ENCODE measurements at regions not wholly inside any gene's neighbourhood (a gene's known extent, or its start where the extent isn't known, plus 50 kb on each side); places are given as distances from the start of the nearest gene placed in this dataset.

- no peaks in the 10 kb centered on the region for H3K36me3 Mint-ChIP-seq (ENCODE audit: low read depth)
- no peak overlapping the region for H3K27ac Mint-ChIP-seq
- no peaks in the 10 kb centered on the region for H3K27me3 Mint-ChIP-seq
- no peaks in the 10 kb centered on the region for H3K4me1 Mint-ChIP-seq
- H3K4me3 Mint-ChIP-seq = no peak overlapping the region
- no peaks in the 10 kb centered on the region for H3K9me3 ChIP-seq (ENCODE audit: control insufficient read depth, low read length, poor library complexity, severe bottlenecking)
- no peak for DNase-seq
- no peak for ATAC-seq
Measured at GRCh38 chr11:115052601-115053000, 374.3 kb downstream of the NXPE2 start.

- no peak for DNase-seq
- ATAC-seq = no peak
- H3K9me3 ChIP-seq (ENCODE audit: control insufficient read depth, low read length, poor library complexity, severe bottlenecking) = no peaks in the 10 kb centered on the region
- Mint-ChIP-seq H3K36me3 (ENCODE audit: low read depth) (no peaks in the 10 kb centered on the region), H3K27me3 (no peaks in the 10 kb centered on the region), H3K27ac (no peak overlapping the region), H3K4me3 (no peak overlapping the region), H3K4me1 (no peaks in the 10 kb centered on the region)
Measured at GRCh38 chr11:115054570-115055538, 376.5 kb downstream of the NXPE2 start.

GRCh38 chr11:115056514-115056913 is 378.2 kb downstream of the NXPE2 start:
- ATAC-seq (no peak), DNase-seq (no peak)
- Mint-ChIP-seq H3K36me3 (ENCODE audit: low read depth) (no peaks in the 10 kb centered on the region), H3K4me3 (no peak overlapping the region), H3K27ac (no peak overlapping the region), H3K27me3 (no peaks in the 10 kb centered on the region), H3K4me1 (no peaks in the 10 kb centered on the region)
- H3K9me3 ChIP-seq (ENCODE audit: control insufficient read depth, low read length, poor library complexity, severe bottlenecking) = no peaks in the 10 kb centered on the region

- Mint-ChIP-seq H3K27ac (no peak overlapping the region), H3K4me3 (no peak overlapping the region), H3K36me3 (ENCODE audit: low read depth) (no peaks in the 10 kb centered on the region), H3K4me1 (no peaks in the 10 kb centered on the region), H3K27me3 (no peaks in the 10 kb centered on the region)
- DNase-seq (no peak), ATAC-seq (no peak)
- H3K9me3 ChIP-seq (ENCODE audit: control insufficient read depth, low read length, poor library complexity, severe bottlenecking) = no peaks in the 10 kb centered on the region
Measured at GRCh38 chr11:115060840-115061239, 382.5 kb downstream of the NXPE2 start.

- no peak overlapping the region for H3K4me3 Mint-ChIP-seq
- H3K27me3 Mint-ChIP-seq = no peaks in the 10 kb centered on the region
- no peaks in the 10 kb centered on the region for H3K36me3 Mint-ChIP-seq (ENCODE audit: low read depth)
- no peaks in the 10 kb centered on the region for H3K9me3 ChIP-seq (ENCODE audit: control insufficient read depth, low read length, poor library complexity, severe bottlenecking)
- ATAC-seq (no peak), DNase-seq (no peak)
- H3K27ac Mint-ChIP-seq = no peak overlapping the region
- H3K4me1 Mint-ChIP-seq = no peaks in the 10 kb centered on the region
Measured at GRCh38 chr11:115065314-115065713, 387.0 kb downstream of the NXPE2 start.

- Mint-ChIP-seq H3K4me3 (no peak overlapping the region), H3K36me3 (ENCODE audit: low read depth) (no peaks in the 10 kb centered on the region), H3K27me3 (no peaks in the 10 kb centered on the region), H3K27ac (no peak overlapping the region), H3K4me1 (no peaks in the 10 kb centered on the region)
- DNase-seq (no peak), ATAC-seq (no peak)
- H3K9me3 ChIP-seq (ENCODE audit: control insufficient read depth, low read length, poor library complexity, severe bottlenecking) = no peaks in the 10 kb centered on the region
Measured at GRCh38 chr11:115065830-115066664, 387.7 kb downstream of the NXPE2 start.

GRCh38 chr11:115067471-115067870 is 389.1 kb downstream of the NXPE2 start:
- DNase-seq (no peak), ATAC-seq (no peak)
- Mint-ChIP-seq H3K27me3 (no peaks in the 10 kb centered on the region), H3K27ac (no peak overlapping the region), H3K36me3 (ENCODE audit: low read depth) (no peaks in the 10 kb centered on the region), H3K4me1 (no peaks in the 10 kb centered on the region), H3K4me3 (no peak overlapping the region)
- no peaks in the 10 kb centered on the region for H3K9me3 ChIP-seq (ENCODE audit: control insufficient read depth, low read length, poor library complexity, severe bottlenecking)

- Mint-ChIP-seq H3K27me3 (no peaks in the 10 kb centered on the region), H3K4me1 (no peaks in the 10 kb centered on the region), H3K36me3 (ENCODE audit: low read depth) (no peaks in the 10 kb centered on the region), H3K27ac (no peak overlapping the region), H3K4me3 (no peak overlapping the region)
- H3K9me3 ChIP-seq (ENCODE audit: control insufficient read depth, low read length, poor library complexity, severe bottlenecking) = no peaks in the 10 kb centered on the region
- no peak for DNase-seq
- ATAC-seq = no peak
Measured at GRCh38 chr11:115067900-115068530, 389.7 kb downstream of the NXPE2 start.

GRCh38 chr11:115069599-115069998 is 391.3 kb downstream of the NXPE2 start:
- H3K27me3 Mint-ChIP-seq = no peaks in the 10 kb centered on the region
- H3K4me3 Mint-ChIP-seq = no peak overlapping the region
- no peak for DNase-seq
- ATAC-seq = no peak
- H3K9me3 ChIP-seq (ENCODE audit: control insufficient read depth, low read length, poor library complexity, severe bottlenecking) = no peaks in the 10 kb centered on the region
- no peaks in the 10 kb centered on the region for H3K36me3 Mint-ChIP-seq (ENCODE audit: low read depth)
- H3K4me1 Mint-ChIP-seq = no peaks in the 10 kb centered on the region
- no peak overlapping the region for H3K27ac Mint-ChIP-seq

GRCh38 chr11:115075356-115075755 is 397.0 kb downstream of the NXPE2 start:
- Mint-ChIP-seq H3K4me3 (no peak overlapping the region), H3K27ac (no peak overlapping the region), H3K27me3 (no peaks in the 10 kb centered on the region), H3K4me1 (no peaks in the 10 kb centered on the region), H3K36me3 (ENCODE audit: low read depth) (no peaks in the 10 kb centered on the region)
- DNase-seq = no peak
- ATAC-seq = no peak
- no peaks in the 10 kb centered on the region for H3K9me3 ChIP-seq (ENCODE audit: control insufficient read depth, low read length, poor library complexity, severe bottlenecking)

GRCh38 chr11:115077740-115078139 is 399.4 kb downstream of the NXPE2 start:
- no peak overlapping the region for H3K27ac Mint-ChIP-seq
- DNase-seq = no peak

GRCh38 chr11:115078461-115079438 is 400.4 kb downstream of the NXPE2 start:
- ATAC-seq = no peak
- H3K4me1 Mint-ChIP-seq = no peaks in the 10 kb centered on the region
- H3K27ac Mint-ChIP-seq = no peak overlapping the region
- no peaks in the 10 kb centered on the region for H3K36me3 Mint-ChIP-seq (ENCODE audit: low read depth)
- H3K9me3 ChIP-seq (ENCODE audit: control insufficient read depth, low read length, poor library complexity, severe bottlenecking) = no peaks in the 10 kb centered on the region
- no peaks in the 10 kb centered on the region for H3K27me3 Mint-ChIP-seq
- no peak for DNase-seq
- H3K4me3 Mint-ChIP-seq = no peak overlapping the region

More at GRCh38 chr11:115077740-115078139, 399.4 kb downstream of the NXPE2 start:
- no peaks in the 10 kb centered on the region for H3K27me3 Mint-ChIP-seq
- no peaks in the 10 kb centered on the region for H3K4me1 Mint-ChIP-seq
- H3K36me3 Mint-ChIP-seq (ENCODE audit: low read depth) = no peaks in the 10 kb centered on the region
- no peak overlapping the region for H3K4me3 Mint-ChIP-seq
- no peaks in the 10 kb centered on the region for H3K9me3 ChIP-seq (ENCODE audit: control insufficient read depth, low read length, poor library complexity, severe bottlenecking)
- no peak for ATAC-seq
